SK-N-SH (cell line): ENCODE measurements at regions not wholly inside any gene's neighbourhood (a gene's known extent, or its start where the extent isn't known, plus 50 kb on each side); places are given as distances from the start of the nearest gene placed in this dataset.

Source experiments
- CTCF ChIP-seq: fragments of 200-600 bp; sonication (generic); IDR thresholded peaks from 2 replicates; pipeline ENCODE4 v1.6.1; 2017; ENCODE audit warnings: antibody characterized with exemption, mild to moderate bottlenecking, moderate library complexity
- POLR2AphosphoS5 ChIP-seq: IDR thresholded peaks from 2 replicates; pipeline ENCODE4 v1.6.1; 2012; ENCODE audit warnings: low read depth, low read length
- TAF1 ChIP-seq: IDR thresholded peaks from 2 replicates; pipeline ENCODE4 v1.6.1; 2012; ENCODE audit warnings: low read depth, mild to moderate bottlenecking, low read length, moderate library complexity, borderline replicate concordance

DNA sequence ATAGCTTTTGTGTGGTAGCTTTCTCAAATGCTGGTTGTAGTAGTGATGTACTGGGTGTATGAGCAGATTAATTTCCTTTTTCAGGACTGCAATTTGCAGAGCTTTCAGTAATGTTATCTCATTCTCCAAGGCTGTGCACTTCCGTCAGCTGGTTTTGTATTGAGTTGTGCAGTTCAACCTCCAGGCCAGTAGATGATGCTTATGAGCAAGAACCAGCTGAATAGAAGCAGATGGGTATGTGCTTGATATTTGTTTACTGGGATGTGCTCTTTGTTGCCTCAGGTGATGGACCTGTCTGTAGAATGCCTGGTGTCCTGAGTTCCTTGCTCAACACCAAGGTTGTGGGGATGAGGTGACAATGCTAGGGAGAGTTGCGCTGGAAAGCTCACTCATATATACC lies 462.8 kb downstream of the PCDH18 start:
- TF ChIP-seq POLR2AphosphoS5 (no peak), CTCF (peak; percentile 24; the same call in 1 of the 2 replicates), TAF1 (no peak)
